ENCODE measurements at regions not wholly inside any gene's neighbourhood (a gene's known extent, or its start where the extent isn't known, plus 50 kb on each side); places are given as distances from the start of the nearest gene placed in this dataset.

DNA sequence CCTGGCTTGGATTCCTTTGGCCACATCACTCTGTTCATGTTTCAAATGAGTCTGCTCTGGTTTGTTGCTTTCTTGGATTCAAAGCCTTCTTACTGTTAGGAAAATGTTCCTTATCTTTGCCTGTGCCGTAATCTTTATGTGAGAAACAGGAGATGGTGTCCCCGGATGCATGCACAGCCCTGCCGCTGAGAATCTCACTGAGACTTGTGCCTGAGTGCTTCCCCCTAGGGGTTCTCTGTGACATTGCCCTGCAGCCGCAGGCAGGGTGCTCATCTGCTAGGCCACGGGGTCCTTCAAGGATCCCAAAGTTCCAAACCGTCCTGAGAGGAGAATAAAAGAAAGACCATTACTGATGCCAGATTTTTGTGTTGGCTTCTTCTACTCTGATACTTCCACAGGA, 81.4 kb upstream of the ANKRD55 start:
- Histone ChIP-seq H3K4me1 (ENCODE audit: control insufficient read depth in 1 of 2, insufficient read depth in 1 of 2, low read depth in 1 of 2, low read length in 1 of 2) (no peaks in the 10 kb centered on the region), H3K4me3 (ENCODE audit: low read depth in 1 of 2, low read length in 1 of 2) (no peak overlapping the region), H3K36me3 (no peaks in the 10 kb centered on the region), H3K9me3 (no peaks in the 10 kb centered on the region), H3K27me3 (no peaks in the 10 kb centered on the region), H3K27ac (no peak overlapping the region)
- TF ChIP-seq, protein P1, sequence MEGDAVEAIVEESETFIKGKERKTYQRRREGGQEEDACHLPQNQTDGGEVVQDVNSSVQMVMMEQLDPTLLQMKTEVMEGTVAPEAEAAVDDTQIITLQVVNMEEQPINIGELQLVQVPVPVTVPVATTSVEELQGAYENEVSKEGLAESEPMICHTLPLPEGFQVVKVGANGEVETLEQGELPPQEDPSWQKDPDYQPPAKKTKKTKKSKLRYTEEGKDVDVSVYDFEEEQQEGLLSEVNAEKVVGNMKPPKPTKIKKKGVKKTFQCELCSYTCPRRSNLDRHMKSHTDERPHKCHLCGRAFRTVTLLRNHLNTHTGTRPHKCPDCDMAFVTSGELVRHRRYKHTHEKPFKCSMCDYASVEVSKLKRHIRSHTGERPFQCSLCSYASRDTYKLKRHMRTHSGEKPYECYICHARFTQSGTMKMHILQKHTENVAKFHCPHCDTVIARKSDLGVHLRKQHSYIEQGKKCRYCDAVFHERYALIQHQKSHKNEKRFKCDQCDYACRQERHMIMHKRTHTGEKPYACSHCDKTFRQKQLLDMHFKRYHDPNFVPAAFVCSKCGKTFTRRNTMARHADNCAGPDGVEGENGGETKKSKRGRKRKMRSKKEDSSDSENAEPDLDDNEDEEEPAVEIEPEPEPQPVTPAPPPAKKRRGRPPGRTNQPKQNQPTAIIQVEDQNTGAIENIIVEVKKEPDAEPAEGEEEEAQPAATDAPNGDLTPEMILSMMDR (IDR thresholded peaks at IDR 0.05), result no peak

DNA sequence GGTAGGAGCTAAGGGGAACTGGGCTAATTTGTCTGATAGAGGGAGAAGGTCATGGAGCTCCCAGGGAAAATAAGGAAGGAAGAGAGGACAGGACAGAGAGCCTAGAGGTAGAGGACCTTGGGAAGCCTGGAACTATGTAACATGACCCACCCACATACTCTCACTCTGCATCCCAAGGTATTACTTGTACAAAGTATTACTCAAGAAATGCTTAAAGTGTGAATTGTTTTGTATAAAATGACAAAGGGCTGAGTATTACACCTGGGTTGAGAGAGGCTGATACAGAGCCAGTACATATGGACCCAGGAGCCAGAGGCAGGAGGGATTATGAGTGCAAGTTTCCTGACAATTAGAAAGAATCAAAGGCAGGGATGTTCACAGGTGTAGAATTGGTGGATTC, 80.5 kb upstream of the ANKRD55 start:
- H3K27me3 ChIP-seq, result no peaks in the 10 kb centered on the region
- no peak overlapping the region for H3K27ac ChIP-seq
- no peaks in the 10 kb centered on the region for H3K9me3 ChIP-seq
- TF ChIP-seq, protein P1 (IDR thresholded peaks at IDR 0.05), result no peak
- H3K4me1 ChIP-seq (ENCODE audit: control insufficient read depth in 1 of 2, insufficient read depth in 1 of 2, low read depth in 1 of 2, low read length in 1 of 2), result no peaks in the 10 kb centered on the region
- H3K4me3 ChIP-seq (ENCODE audit: low read depth in 1 of 2, low read length in 1 of 2), result no peak overlapping the region
- no peaks in the 10 kb centered on the region for H3K36me3 ChIP-seq

DNA sequence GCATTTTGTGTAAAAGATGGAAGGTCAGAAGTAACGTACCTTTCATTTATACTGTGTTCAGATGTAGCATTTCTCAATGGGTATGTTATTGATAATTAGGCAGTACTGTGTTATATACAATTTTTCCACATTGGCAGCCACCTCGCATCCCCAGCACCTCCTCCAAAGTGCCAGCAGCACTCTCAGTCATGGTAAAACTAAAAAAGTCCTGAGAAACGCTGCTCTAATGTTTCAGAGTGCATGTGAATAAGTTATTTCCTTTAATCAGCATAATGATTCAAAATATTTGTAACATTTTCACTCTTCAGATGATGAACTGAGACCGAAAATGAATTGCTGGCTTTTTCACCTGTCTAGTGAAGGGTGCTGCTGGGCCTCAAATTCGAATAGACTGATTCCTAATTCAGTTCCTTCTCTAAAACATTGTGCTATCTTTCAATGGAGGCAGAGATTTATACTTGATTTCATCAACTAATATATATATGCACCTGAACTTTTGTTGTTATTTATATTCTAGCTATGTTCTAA, 79.9 kb upstream of the ANKRD55 start:
- no peak overlapping the region for H3K27ac ChIP-seq
- TF ChIP-seq, protein P1 (IDR thresholded peaks at IDR 0.05), result no peak
- H3K36me3 ChIP-seq, result no peaks in the 10 kb centered on the region
- no peak overlapping the region for H3K4me3 ChIP-seq (ENCODE audit: low read depth in 1 of 2, low read length in 1 of 2)
- no peaks in the 10 kb centered on the region for H3K4me1 ChIP-seq (ENCODE audit: control insufficient read depth in 1 of 2, insufficient read depth in 1 of 2, low read depth in 1 of 2, low read length in 1 of 2)
- H3K27me3 ChIP-seq, result no peaks in the 10 kb centered on the region
- no peaks in the 10 kb centered on the region for H3K9me3 ChIP-seq

DNA sequence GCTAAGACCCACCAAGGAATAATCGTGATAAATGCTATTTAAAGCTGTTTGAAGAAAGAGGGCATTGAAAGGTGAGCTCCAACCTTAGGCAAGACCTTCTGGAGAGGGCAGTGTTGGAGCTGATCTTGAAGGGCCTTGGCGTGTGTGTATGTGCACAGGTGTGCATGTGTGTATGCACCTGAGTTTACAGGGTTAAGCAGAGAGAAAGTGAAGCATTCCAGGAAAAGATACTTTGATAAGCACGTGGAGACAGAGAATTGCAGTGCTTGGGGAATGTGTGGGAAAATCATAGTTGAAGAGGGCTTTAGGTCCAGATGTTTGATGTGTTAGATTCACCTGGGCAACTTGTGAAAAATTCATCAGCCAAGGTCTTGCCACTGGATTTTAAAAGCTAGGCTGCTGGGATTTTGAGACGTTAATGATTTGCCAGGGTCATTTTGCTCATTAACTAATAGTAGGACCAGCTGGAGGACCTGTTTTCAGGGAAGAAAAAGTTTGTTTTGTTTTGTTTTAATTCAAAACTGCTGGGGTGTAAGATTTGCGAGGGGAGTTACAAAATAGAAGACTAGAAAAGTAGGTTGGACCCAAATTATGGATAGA, 78.3 kb upstream of the ANKRD55 start:
- TF ChIP-seq, protein P1 (IDR thresholded peaks at IDR 0.05), result no peak
- Histone ChIP-seq H3K27ac (no peak overlapping the region), H3K36me3 (no peaks in the 10 kb centered on the region)

DNA sequence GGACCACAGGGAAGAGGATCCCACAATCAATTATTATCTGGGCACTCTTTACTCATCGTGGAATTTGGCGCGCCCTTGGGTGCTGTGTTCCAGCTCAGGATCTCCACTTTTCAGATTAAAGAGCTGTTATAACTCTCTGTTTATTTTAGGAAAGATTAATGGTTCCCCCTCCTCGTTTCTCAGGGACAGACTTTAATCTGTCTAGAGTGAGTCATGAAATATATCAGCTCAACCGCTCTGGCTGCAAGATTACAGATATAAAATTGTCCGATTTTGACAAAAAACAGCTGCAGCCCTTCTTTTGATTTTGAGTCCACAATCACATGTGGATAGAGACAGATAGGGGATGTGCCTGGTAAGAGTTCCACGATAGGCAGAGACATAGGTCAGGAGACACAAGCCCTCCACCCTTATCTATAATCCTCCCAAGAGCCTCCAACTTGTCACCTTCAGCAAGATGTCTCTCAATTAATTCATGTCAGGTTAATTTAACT, 77.6 kb upstream of the ANKRD55 start:
- no peaks in the 10 kb centered on the region for H3K36me3 ChIP-seq
- no peaks in the 10 kb centered on the region for H3K27me3 ChIP-seq
- no peak overlapping the region for H3K4me3 ChIP-seq (ENCODE audit: low read depth in 1 of 2, low read length in 1 of 2)
- H3K9me3 ChIP-seq, result no peaks in the 10 kb centered on the region
- no peak overlapping the region for H3K27ac ChIP-seq
- TF ChIP-seq, protein P1 (IDR thresholded peaks at IDR 0.05), result no peak
- no peaks in the 10 kb centered on the region for H3K4me1 ChIP-seq (ENCODE audit: control insufficient read depth in 1 of 2, insufficient read depth in 1 of 2, low read depth in 1 of 2, low read length in 1 of 2)

More for the DNA sequence above, 78.3 kb upstream of the ANKRD55 start:
- Histone ChIP-seq H3K27me3 (no peaks in the 10 kb centered on the region), H3K4me1 (ENCODE audit: control insufficient read depth in 1 of 2, insufficient read depth in 1 of 2, low read depth in 1 of 2, low read length in 1 of 2) (no peaks in the 10 kb centered on the region), H3K9me3 (no peaks in the 10 kb centered on the region), H3K4me3 (ENCODE audit: low read depth in 1 of 2, low read length in 1 of 2) (no peak overlapping the region)

Measured in neutrophil (primary cell).